ENCODE measurements at regions not wholly inside any gene's neighbourhood (a gene's known extent, or its start where the extent isn't known, plus 50 kb on each side); places are given as distances from the start of the nearest gene placed in this dataset.

DNA sequence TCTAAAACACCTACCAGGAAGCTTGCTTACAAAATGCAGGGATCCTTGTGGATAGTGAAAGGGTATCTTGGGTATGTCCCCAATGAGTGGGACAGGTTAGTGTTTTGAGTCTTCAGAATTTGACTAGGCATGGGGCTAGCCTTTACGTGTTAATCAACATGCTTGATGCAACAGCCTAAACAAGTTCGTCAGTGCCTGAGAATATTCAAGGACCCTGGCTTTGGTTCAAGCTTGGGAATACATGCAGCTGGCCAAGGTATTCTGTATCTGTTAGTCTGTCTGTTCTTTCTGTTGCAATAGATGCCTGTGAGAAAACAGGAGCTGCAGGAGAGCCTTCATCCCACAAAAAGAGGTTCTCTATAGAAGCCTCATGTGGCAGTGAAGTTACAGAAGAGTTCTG is 149.5 kb downstream of the CCNG2 start:
- H3K27ac ChIP-seq: no peak overlapping the region
- 62% methylated on average over 2 of the region's 2 CpGs for WGBS
- peaks cover 2% of the 10 kb centered on the region for H3K27me3 ChIP-seq
- TF ChIP-seq EP300 (IDR thresholded peaks at IDR 0.05) (no peak), POLR2AphosphoS5 (IDR thresholded peaks at IDR 0.05) (no peak), POLR2A (IDR thresholded peaks at IDR 0.05) (no peak)
- TF ChIP-seq, protein P1, sequence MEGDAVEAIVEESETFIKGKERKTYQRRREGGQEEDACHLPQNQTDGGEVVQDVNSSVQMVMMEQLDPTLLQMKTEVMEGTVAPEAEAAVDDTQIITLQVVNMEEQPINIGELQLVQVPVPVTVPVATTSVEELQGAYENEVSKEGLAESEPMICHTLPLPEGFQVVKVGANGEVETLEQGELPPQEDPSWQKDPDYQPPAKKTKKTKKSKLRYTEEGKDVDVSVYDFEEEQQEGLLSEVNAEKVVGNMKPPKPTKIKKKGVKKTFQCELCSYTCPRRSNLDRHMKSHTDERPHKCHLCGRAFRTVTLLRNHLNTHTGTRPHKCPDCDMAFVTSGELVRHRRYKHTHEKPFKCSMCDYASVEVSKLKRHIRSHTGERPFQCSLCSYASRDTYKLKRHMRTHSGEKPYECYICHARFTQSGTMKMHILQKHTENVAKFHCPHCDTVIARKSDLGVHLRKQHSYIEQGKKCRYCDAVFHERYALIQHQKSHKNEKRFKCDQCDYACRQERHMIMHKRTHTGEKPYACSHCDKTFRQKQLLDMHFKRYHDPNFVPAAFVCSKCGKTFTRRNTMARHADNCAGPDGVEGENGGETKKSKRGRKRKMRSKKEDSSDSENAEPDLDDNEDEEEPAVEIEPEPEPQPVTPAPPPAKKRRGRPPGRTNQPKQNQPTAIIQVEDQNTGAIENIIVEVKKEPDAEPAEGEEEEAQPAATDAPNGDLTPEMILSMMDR (IDR thresholded peaks at IDR 0.05): no peak
- H3K4me3 ChIP-seq: no peak overlapping the region
- no peaks in the 10 kb centered on the region for H3K4me1 ChIP-seq
- no peak for DNase-seq (ENCODE audit: low spot score in 2 of 2)
- H3K36me3 ChIP-seq: no peaks in the 10 kb centered on the region
- no peaks in the 10 kb centered on the region for H3K9me3 ChIP-seq

DNA sequence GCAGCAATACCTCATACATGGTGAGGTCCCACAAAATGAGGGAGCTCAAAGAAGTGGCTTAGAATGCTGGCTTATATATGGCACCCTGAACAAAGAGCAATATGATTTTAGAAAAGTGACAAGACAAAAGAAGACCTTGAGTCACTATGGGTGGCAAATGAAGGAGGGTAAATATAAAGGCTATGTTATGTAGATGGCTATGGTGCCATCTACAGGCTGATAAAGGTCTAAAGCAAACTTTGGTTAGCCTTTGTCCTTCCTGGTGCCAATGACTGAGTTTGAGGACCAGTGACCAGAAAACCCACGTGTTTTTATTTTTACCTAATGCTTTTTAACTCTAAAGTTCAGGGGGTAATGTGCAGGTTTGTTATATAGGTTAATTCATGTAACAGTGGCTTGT is 151.8 kb downstream of the CCNG2 start:
- Histone ChIP-seq H3K27me3 (no peaks in the 10 kb centered on the region), H3K36me3 (no peaks in the 10 kb centered on the region), H3K4me3 (no peak overlapping the region), H3K4me1 (no peaks in the 10 kb centered on the region), H3K9me3 (no peaks in the 10 kb centered on the region), H3K27ac (no peak overlapping the region)
- TF ChIP-seq POLR2AphosphoS5 (IDR thresholded peaks at IDR 0.05): no peak
- TF ChIP-seq EP300 (IDR thresholded peaks at IDR 0.05): no peak
- TF ChIP-seq, protein P1 (IDR thresholded peaks at IDR 0.05): no peak
- no peak for TF ChIP-seq POLR2A (IDR thresholded peaks at IDR 0.05)
- no peak for DNase-seq (ENCODE audit: low spot score in 2 of 2)
- 35% methylated on average over 1 of the region's 1 CpG for WGBS

DNA sequence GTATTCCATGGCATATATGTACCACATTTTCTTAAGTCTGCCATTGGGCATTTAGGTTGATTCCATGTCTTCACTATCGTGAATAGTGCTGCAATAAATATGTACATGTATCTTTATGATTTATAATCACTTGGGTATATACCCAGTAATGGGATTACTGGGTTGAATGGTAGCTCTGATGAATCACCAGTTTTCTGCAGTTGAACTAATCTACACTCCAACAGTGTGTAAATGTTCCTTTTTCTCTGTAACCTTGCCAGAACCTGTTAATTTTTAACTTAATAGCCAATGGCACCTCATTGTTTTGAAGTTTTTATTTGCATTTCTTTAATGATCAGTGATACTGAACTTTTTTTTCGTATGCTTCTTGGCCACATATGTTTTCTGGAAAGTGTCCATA is 152.5 kb downstream of the CCNG2 start:
- Histone ChIP-seq H3K4me3 (no peak overlapping the region), H3K36me3 (no peaks in the 10 kb centered on the region), H3K27ac (no peak overlapping the region), H3K4me1 (no peaks in the 10 kb centered on the region), H3K9me3 (no peaks in the 10 kb centered on the region), H3K27me3 (no peaks in the 10 kb centered on the region)
- DNase-seq (ENCODE audit: low spot score in 2 of 2): no peak
- TF ChIP-seq EP300 (IDR thresholded peaks at IDR 0.05) (no peak), POLR2AphosphoS5 (IDR thresholded peaks at IDR 0.05) (no peak), POLR2A (IDR thresholded peaks at IDR 0.05) (no peak)
- TF ChIP-seq, protein P1 (IDR thresholded peaks at IDR 0.05): no peak
- WGBS: 75% methylated on average over 2 of the region's 2 CpGs

DNA sequence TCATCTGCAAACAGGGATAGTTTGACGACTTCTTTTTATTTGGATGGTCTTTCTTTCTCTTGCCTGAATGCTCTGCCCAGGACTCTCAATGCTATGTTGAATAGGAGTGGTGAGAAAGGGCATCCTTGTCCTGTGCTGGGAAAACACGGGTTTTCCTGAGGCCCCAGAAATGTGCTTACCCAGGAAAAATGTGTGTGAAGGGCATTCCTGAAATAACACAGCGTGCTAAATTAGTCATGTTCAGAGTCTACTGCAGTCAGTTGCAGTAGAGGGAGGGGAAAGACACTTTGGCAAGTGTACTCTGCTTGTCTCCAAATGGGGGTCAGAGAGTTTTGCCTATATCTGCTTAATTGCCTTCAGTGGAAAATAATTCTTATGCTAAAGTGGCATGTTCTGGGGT is 153.9 kb downstream of the CCNG2 start:
- H3K4me1 ChIP-seq: no peaks in the 10 kb centered on the region
- no peak for DNase-seq (ENCODE audit: low spot score in 2 of 2)
- no peak overlapping the region for H3K27ac ChIP-seq
- no peaks in the 10 kb centered on the region for H3K27me3 ChIP-seq
- TF ChIP-seq EP300 (IDR thresholded peaks at IDR 0.05) (no peak), POLR2AphosphoS5 (IDR thresholded peaks at IDR 0.05) (no peak), POLR2A (IDR thresholded peaks at IDR 0.05) (no peak)
- TF ChIP-seq, protein P1 (IDR thresholded peaks at IDR 0.05): no peak
- 30% methylated on average over 3 of the region's 3 CpGs for WGBS
- H3K9me3 ChIP-seq: no peaks in the 10 kb centered on the region
- H3K4me3 ChIP-seq: no peak overlapping the region
- no peaks in the 10 kb centered on the region for H3K36me3 ChIP-seq

DNA sequence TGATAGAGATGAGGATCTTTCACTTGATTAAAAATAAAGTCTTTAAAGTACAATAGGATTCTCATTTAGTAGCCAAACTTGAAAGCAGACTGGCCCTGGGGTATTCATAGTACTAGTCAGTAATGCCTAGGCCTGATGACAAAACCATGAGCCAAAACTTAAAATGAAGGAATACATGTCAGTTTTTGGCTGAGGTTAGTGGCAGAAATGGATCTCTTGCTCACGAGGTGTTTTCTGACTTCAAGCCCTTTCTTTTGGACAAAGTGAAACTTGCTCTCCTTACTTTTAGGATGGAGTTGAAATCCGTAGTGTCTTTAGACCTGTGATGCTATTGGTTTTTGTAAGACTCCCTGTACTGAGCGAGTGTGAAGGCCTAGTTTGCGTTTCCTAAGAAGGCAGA is 157.7 kb downstream of the CCNG2 start:
- no peak for DNase-seq (ENCODE audit: low spot score in 2 of 2)
- no peaks in the 10 kb centered on the region for H3K36me3 ChIP-seq
- WGBS: 73% methylated on average over 4 of the region's 4 CpGs
- TF ChIP-seq, protein P1 (IDR thresholded peaks at IDR 0.05): no peak
- TF ChIP-seq POLR2A (IDR thresholded peaks at IDR 0.05): no peak
- TF ChIP-seq EP300 (IDR thresholded peaks at IDR 0.05): no peak
- no peak for TF ChIP-seq POLR2AphosphoS5 (IDR thresholded peaks at IDR 0.05)
- H3K9me3 ChIP-seq: no peaks in the 10 kb centered on the region
- no peak overlapping the region for H3K4me3 ChIP-seq
- H3K27ac ChIP-seq: no peak overlapping the region
- no peaks in the 10 kb centered on the region for H3K27me3 ChIP-seq
- H3K4me1 ChIP-seq: no peaks in the 10 kb centered on the region
